HG03025 (cell line): ENCODE measurements at regions not wholly inside any gene's neighbourhood (a gene's known extent, or its start where the extent isn't known, plus 50 kb on each side); places are given as distances from the start of the nearest gene placed in this dataset.
"Not testable (repeated sequence)": the region's sequence is repeated elsewhere in the genome, so short reads cannot be mapped to it uniquely, and the experiment has no call there.

Experiments used
- ATAC-seq: cut with Tn5 transposase; IDR thresholded peaks from one replicate; pipeline ENCODE4 v1.9.1; 2021; ENCODE audit warnings: mild to moderate bottlenecking, moderate library complexity; ENCODE audit not compliant: unreplicated experiment, low FRiP score

DNA sequence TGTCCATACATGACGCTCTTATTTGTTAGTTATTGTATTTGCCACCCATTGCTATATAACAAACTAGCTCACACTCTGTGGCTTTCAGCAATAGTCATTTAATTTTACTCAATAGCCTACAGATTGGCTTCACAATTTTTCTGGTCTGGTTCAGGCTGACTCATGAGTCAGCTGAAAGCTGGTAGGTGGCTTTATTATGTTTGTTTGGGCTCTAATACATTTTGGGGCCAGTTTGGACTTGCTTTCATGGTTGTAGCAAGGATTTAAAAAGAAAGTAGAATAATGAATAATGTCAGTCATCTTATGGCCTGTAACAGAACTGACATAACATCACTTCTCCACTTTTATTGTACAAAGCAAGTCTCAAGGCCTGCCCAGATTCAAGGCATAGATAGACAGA, 338.7 kb downstream of the LRRIQ3 start:
- ATAC-seq: no peak

DNA sequence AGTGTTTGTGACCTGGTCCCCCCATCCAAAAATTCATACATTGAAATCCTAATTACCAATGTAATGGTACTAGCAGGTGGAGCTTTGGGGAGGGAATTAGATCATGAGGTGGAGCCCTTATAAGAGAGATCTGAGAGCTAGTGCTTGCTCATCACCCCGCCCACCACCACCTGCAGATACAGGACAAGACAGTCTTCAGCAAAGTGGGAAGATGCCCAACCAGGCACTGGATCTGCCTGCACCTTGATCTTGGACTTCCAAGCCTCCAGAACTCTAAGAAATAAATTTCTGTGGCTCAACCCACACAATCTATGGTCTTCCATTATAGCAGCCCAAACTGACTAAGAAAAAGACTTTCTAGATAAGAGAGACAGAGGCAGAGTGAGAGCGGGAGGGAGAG, 343.4 kb downstream of the LRRIQ3 start:
- ATAC-seq: no peak

DNA sequence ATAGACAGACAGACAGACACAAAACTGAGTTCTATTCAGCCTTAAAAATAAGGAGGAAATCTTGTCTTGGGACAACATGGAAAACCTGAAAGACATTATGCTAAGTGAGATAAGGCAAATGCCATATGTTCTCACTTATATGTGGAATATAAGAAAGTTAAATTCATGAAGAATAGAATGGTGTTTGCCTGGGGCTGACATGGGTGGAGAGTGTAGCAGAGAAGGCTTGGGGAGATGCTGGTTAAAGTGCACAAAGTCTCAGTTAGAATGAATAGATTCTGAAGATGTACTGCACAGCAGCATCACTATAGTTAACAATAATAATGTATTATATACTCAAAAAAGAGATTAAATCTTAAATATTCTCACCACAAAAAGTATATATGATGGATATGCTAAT, 355.5 kb downstream of the LRRIQ3 start:
- ATAC-seq: no peak

DNA sequence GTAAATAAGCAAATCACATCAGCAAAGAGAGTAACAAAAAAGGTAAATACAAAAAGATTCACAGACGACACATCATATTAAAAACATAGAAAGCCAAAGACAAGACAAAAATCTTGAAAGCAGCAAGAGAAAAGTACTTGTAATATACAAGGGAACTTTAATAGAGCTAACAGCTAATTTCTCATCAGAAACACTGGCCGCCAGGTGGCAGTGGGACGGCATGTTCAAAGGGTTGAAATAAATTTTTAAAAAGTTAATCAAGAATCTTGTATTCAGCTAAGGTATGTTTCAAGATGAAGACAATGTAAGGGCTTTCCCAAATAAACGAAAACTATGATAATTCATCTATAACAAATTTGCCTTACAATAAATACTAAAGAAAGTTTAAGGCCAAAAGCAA, 358.1 kb downstream of the LRRIQ3 start:
- ATAC-seq: no peak

DNA sequence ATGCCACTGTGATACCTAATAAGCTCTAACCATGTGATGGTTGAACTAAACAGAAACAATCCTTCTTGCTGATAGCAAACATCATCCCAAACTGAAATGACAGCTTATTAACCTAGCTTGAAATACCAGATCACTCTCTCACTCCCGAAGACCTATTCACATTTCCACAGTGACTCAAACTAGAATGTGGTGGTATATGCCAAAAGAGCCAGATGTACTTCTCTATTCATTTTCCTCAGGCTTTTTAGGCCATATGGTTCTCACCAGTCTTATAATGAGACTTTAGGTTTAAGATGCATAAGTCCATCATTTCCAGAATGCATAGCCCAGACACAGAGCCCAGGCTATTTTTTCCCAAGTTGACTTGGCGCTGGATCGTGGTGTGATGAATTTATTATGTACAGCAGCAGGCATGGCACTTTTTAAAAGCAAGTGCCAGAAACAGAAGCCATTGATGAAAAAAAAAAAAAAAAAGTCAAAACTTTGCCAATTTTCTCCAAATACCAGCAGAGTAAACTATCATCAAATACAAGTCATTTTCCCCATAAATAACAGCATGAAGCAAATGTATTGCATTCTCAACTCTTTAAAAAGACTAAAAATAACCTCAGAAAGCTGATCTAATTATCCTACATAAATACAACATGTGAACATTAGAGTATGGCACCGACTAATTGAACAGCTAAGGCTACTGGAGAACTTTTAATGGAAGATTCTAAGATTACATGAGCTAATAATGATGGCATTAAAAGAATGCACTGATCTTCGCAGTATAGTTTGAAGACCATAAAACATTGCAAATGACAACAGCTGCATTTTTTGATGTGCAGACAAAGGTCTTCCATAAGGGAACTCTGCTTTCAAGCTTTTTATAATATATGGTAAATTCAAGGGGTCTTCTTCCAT, 365.4 kb downstream of the LRRIQ3 start:
- no peak for ATAC-seq

DNA sequence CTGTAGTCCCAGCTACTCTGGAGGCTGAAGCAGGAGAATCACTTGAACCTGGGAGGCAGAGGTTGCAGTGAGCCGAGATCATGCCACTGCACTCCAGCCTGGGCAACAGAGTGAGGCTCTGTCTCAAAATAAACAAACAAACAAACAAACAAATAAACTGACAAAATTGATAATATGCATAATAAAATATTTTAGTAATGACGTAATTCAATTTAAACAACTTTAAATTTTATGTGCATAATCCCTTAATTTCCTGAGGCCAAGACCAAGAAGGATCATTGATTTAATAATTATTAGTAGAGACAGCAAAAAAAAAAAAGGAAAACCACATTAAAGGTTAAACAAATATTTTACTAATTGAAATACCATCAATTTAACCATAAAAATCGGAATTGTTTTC, 370.7 kb downstream of the LRRIQ3 start:
- not testable (repeated sequence) for ATAC-seq

DNA sequence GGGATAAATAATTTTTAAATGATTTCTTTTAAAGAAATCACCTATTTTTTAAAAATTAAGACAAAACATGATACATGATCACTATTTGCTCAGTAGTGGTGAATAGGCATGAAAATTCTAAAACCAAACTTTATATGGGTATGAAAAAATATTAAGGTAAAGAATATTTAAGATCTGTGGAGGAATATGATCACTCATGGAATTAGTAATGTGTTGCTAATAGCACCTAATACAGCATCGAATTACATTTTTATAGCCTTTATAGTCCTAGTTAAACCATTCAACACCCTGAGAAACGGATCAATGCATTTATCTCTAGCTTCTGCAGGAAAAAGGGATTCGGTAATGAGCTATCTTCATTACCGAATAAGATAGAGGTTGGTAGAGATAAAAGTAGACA, 373.9 kb downstream of the LRRIQ3 start:
- ATAC-seq: no peak

DNA sequence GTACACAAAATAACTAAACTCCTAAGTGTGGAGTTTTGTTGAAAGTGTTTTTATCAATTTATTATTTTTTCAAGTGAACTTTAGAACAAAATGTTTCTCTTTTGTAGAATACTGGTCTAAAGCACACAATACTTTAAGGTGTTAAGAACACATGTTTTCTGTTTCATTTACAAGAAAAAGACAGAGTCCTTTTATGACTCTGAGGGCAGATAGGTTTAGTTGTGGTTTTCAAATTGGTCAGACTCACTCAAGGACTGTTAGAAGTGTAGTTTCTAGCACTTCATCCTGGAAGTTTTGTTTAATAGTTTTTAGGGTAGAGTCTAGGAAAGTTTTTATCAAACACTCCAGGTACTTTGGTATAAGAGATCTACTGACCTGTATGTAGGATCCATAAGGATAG, 376.5 kb downstream of the LRRIQ3 start:
- no peak for ATAC-seq

DNA sequence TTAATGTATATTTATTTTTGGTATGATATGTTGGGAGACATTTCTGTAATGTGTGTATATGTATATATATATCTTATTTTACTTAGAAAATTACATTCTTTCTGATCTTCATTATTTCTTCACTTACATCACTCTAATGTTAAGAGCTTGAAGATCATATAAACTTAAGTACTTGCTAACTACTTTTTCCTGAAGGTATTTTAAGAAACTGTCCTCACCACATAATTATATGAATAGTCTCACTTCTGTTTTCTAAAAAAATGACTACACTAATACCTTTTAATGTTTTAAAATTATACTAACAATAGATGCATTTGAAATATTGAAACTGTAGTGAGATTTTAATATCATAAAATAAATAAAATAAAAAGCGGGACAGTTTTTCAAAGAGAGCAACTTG, 377.1 kb downstream of the LRRIQ3 start:
- ATAC-seq: no peak

DNA sequence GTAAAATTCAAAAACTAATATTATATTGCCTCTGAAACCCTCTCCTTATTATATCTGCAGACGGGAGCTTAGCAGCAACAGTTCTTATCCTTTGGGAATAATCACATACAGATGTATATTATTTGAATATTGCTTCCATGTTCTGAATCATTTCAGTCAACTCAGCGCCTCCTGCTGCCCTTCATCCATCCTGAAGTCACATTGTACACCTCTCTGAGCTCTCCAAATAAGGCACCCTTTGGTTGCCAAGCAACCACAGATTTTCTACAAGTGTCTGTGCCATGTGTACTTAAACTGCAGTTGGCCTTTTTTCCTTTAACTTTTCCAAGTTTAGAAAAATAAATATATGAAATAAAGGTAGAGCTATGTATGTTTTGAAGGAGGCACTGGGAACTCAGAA, 384.3 kb downstream of the LRRIQ3 start:
- ATAC-seq: no peak

DNA sequence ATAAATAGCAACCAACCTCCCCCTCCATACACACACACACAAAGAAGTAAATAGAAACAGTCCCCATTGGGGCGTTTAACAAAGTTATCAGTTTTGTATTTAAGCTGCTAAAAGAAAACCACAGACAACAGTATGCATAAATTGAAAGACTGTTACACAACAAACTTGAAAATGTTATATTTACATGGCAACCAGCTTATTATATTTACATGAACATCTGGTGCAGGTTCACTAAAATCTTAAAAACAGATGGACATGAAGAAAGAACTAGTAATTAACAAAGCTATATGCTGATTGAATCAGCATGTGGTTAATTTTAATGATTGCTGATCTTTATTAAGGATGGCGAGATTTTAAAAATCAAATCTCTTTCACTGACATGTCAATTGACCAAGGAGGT, 384.7 kb downstream of the LRRIQ3 start:
- ATAC-seq: no peak

DNA sequence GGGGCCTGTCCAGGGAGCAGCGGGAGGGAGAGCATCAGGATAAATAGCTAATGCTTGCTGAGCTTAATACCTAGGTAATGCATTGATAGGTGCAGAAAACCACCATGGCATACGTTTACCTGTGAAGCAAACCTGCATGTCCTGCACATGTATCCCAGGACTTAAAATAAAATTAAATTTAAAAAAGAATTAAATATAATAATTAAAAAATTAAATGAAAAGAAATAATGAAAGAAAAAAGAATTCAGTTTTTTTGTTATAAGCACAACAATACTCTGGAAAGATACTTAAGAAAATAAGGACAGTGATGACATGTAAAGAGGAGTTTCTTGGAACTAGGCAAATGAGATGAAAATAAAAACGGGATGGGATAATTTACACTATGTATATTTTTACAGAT, 386.2 kb downstream of the LRRIQ3 start:
- no peak for ATAC-seq

DNA sequence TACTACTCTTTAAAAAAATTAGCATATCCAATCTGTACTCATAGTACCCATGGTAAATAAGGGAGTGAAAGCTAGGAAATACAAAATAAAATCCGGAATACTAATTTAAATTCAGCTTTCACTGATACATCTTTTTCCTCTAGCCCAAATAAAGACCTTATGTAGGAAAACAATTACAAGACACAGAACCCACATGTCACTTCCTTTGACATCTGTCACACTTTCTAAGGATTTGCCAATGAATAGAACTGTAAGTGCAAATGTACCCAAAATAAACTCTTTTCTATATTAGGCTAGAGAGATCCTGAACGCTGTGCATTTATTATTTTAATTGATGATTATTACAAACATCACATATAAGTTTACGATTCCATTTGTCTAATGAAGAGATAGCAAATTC, 393.0 kb downstream of the LRRIQ3 start:
- no peak for ATAC-seq

DNA sequence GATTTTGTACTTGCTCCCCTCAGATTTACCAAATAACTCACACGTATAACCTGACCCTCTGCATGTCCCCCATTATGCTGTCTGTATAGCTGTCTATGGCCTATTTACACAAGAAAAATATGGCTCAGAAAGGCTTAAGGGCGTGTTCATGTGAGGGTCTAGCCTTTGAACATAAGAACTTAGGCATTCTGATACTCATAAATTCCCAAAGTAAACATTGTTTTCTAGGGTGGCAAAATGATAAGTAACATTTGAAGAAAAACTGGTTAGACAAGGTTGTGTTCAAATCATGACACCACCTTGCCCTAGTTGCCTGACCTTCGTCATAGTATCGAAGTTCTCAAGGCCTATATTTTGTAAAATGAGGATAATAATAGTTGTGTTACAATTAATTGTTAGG, 394.6 kb downstream of the LRRIQ3 start:
- no peak for ATAC-seq

DNA sequence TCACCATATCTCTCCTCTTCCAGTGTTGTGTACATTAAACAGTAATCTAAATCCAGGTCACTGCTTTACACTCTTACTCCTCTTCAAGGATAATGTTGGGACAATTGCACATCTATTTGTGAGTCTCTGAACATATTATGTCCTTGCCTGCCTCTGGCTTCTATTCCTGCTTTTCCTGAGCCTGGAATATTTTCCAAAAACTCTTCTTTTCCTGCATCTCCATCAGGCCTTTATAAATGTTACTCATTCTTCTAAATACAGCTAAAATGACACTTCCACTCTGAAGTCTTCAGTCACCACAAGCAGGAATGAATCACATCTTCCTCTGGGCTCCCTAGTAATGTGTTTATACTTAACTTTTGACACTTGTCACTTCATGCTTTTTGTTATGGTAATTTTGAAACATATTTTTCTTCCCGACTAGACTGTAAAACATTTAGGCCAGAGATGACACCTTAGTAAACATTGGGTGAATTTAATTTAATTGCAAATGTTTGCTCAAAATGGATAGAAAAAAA, 396.0 kb downstream of the LRRIQ3 start:
- no peak for ATAC-seq

DNA sequence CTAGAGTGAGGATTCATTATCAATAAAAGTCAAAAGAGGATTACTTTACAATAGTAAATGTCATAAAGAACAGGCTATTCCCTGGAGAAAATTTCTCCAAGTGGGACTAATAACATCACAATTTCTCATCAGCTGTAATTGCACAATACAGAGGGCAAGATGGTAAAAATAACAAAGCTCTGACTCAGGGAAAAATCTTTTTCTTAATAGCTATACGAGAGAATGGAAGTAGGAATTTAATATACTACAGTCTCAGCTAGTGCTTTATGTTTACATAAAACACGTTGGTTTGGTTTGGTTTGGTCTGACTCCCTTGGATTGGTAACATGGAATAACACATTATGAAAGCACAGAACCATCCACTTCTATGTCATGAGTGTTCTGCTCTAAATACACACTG, 397.6 kb downstream of the LRRIQ3 start:
- no peak for ATAC-seq

DNA sequence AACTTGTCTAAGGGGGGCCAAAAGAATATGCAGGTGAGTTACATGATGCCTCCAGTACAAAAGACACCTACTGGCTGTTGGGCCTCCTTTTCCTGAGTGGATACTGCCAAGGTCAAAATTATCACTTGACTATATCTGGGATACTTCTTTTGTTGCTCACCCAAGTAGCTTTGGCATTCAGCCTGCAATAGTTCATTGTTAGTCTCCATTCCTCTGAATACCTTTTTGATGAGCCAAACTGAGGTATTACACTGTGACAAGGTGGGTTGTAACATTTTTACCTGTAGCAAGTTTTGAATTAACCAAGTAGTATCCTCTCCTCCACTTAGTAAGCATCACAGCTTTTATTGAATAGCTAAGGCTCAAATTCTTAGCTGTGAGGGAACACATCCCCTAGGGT, 408.0 kb downstream of the LRRIQ3 start:
- no peak for ATAC-seq

DNA sequence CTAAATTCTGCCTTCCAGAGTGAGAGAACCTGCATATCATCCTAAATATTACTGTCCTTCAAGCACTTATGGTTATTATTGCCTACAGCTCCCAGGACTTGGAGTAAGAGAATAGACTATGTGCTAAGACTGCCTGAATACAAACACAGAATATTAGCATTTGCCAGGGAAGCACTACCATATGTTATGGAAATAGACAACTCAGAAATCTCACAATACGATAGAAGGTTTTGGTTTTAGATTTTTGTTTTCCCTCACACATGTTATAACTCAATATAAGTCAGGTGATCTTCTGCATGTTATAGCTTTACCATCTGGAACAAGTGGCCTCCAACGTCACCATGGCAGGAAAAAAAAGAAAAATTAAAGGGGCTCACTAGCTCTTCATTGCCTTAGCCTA, 413.9 kb downstream of the LRRIQ3 start:
- ATAC-seq: no peak

DNA sequence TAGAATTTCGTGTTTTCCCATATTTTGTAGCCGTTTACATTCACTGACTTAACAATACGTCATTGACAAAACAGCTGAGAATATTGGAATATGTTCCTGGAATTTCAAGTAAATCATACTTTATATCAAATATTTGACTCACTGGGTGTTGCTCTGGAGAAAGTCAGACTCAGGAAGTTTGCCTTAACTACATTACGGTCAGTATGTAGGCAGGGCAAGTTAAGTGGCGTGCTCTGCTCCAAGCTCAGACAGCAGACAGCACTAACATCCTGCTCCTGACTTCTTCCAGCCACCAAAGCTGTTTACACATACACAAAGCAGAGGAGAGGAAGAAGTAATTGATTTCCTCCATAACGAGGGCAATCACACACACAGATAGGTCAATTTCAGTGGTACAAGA, 414.6 kb downstream of the LRRIQ3 start:
- ATAC-seq: no peak

DNA sequence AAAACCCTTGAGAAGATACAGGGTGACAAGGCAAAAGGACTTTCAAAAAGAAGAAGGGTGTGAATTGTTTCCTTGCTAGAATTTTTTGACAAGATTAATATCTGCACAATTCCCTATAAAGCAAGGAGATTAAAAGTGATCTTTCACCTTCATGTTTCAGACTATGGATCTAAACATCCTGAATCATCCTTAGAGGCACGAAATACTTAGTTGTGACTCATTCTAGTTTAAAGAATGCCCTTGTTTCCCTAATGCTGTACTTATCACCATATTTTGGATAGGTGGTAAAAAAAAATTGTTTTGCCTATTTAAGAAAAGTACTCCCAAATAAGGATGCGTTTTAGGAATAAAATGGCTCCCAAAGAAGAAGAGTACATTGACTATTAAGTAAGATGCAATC, 415.1 kb downstream of the LRRIQ3 start:
- no peak for ATAC-seq

DNA sequence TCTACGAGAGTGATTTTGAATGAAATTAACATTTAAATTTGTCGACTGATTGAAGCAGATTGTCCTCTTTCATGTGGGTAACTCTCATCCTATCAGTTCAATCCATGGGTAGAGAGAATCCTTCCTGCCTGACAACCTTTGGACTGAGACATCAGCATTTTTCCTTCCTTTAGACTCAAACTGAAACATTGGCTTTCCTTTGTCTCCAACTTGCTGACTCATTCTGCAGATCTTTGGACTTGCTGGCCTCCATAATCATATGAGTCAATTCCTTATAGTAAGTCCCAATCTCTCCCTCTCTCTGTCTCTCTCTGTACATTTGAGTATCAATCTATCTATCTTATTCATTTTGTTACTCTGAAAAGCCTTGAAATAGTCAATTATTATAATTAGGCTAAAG, 416.7 kb downstream of the LRRIQ3 start:
- ATAC-seq: no peak

DNA sequence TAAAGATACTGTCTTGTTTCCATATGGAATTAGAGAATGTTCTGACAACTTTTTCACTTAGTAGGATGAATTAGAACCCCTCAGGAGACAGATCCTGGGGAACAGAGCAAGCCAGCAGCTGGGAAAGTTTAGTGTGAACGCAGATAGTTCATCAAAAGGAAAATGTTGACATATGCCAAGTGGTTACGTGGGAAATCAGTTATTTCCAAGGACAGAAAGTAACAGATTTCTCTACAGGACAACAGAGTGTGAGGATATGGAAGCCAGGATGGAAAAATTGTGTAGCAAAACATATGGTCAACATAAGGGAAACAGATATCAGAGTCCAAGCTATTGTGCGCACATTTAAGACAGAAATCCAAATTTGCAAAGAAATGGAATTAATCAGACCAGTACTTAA, 419.5 kb downstream of the LRRIQ3 start:
- no peak for ATAC-seq
